IPS DF 6.9 (cell line): ENCODE measurements at regions not wholly inside any gene's neighbourhood (a gene's known extent, or its start where the extent isn't known, plus 50 kb on each side); places are given as distances from the start of the nearest gene placed in this dataset.

Experiments used
- DNase-seq: peaks from one replicate; pipeline ENCODE4 v3.0.0-alpha.2; 2013; ENCODE audit warnings: low read depth, low spot score
- H3K27ac ChIP-seq: one replicate; pipeline ENCODE4 v1.5.1; 2013; ENCODE audit warnings: low read length, control low read depth
- H3K27me3 ChIP-seq: 2 replicates; pipeline ENCODE4 v1.6.1; 2013; ENCODE audit warnings: mild to moderate bottlenecking, low read length; ENCODE audit not compliant: control insufficient read depth, insufficient read depth
- H3K36me3 ChIP-seq: 2 replicates; pipeline ENCODE4 v1.6.1; 2013; ENCODE audit warnings: low read length; ENCODE audit not compliant: control insufficient read depth, insufficient read depth
- H3K4me1 ChIP-seq: 2 replicates; pipeline ENCODE4 v1.6.1; 2013; ENCODE audit warnings: low read length; ENCODE audit not compliant: control insufficient read depth, insufficient read depth
- H3K4me3 ChIP-seq: 2 replicates; pipeline ENCODE4 v1.5.1; 2013; ENCODE audit warnings: mild to moderate bottlenecking, low read length
- H3K9me3 ChIP-seq: 2 replicates; pipeline ENCODE4 v1.6.1; 2013; ENCODE audit warnings: low read length, inconsistent platforms; ENCODE audit not compliant: control insufficient read depth, insufficient read depth
- WGBS: extraction: QIAGEN DNeasy Blood & Tissue Kit; methylation state at CpG from one replicate; pipeline ENCODE4 v1.1.7; 2013; ENCODE audit warnings: mixed read lengths, missing lambda C conversion rate; ENCODE audit not compliant: insufficient read length, insufficient coverage; 5-methylcytosine and 5-hydroxymethylcytosine counted together

- H3K27ac ChIP-seq: no peak overlapping the region
- no peaks in the 10 kb centered on the region for H3K4me1 ChIP-seq
- no peaks in the 10 kb centered on the region for H3K27me3 ChIP-seq
- no peak overlapping the region for H3K4me3 ChIP-seq
- no peaks in the 10 kb centered on the region for H3K36me3 ChIP-seq
- DNase-seq: no peak
- H3K9me3 ChIP-seq: no peaks in the 10 kb centered on the region
- no CpG with 5 or more reads among the region's 2 CpGs for WGBS
Observed at GRCh38 chr7:12970626-12971025, 283.2 kb downstream of the ARL4A start.

- WGBS: no CpG with 5 or more reads among the region's 5 CpGs
- Histone ChIP-seq H3K4me1 (no peaks in the 10 kb centered on the region), H3K36me3 (no peaks in the 10 kb centered on the region), H3K9me3 (no peaks in the 10 kb centered on the region), H3K27ac (no peak overlapping the region), H3K4me3 (no peak overlapping the region), H3K27me3 (no peaks in the 10 kb centered on the region)
- DNase-seq: no peak
Observed at GRCh38 chr7:12974451-12975166, 287.2 kb downstream of the ARL4A start.

- no peaks in the 10 kb centered on the region for H3K9me3 ChIP-seq
- no peak overlapping the region for H3K4me3 ChIP-seq
- no peaks in the 10 kb centered on the region for H3K27me3 ChIP-seq
- no peaks in the 10 kb centered on the region for H3K4me1 ChIP-seq
- H3K27ac ChIP-seq: no peak overlapping the region
- no peak for DNase-seq
- H3K36me3 ChIP-seq: no peaks in the 10 kb centered on the region
Observed at GRCh38 chr7:12975412-12975811, 288.0 kb downstream of the ARL4A start.

GRCh38 chr7:12979181-12979580 is 291.7 kb downstream of the ARL4A start:
- Histone ChIP-seq H3K4me1 (no peaks in the 10 kb centered on the region), H3K36me3 (no peaks in the 10 kb centered on the region), H3K27me3 (no peaks in the 10 kb centered on the region), H3K4me3 (no peak overlapping the region), H3K9me3 (no peaks in the 10 kb centered on the region), H3K27ac (no peak overlapping the region)
- 100% methylated on average over 1 of the region's 3 CpGs for WGBS
- DNase-seq: no peak

GRCh38 chr7:12982178-12982577 is 294.7 kb downstream of the ARL4A start:
- no peaks in the 10 kb centered on the region for H3K9me3 ChIP-seq
- peaks cover 4% of the 10 kb centered on the region; the same call in 1 of the 2 replicates for H3K4me1 ChIP-seq
- H3K27ac ChIP-seq: no peak overlapping the region
- no peak for DNase-seq
- H3K4me3 ChIP-seq: no peak overlapping the region
- no peaks in the 10 kb centered on the region for H3K36me3 ChIP-seq
- H3K27me3 ChIP-seq: no peaks in the 10 kb centered on the region
- no CpG with 5 or more reads among the region's 1 CpG for WGBS

GRCh38 chr7:12984117-12984516 is 296.7 kb downstream of the ARL4A start:
- no CpG with 5 or more reads among the region's 4 CpGs for WGBS

GRCh38 chr7:12985228-12985627 is 297.8 kb downstream of the ARL4A start:
- Histone ChIP-seq H3K27ac (no peak overlapping the region), H3K4me1 (peaks cover 4% of the 10 kb centered on the region; the same call in 1 of the 2 replicates), H3K9me3 (no peaks in the 10 kb centered on the region), H3K4me3 (no peak overlapping the region), H3K36me3 (no peaks in the 10 kb centered on the region), H3K27me3 (no peaks in the 10 kb centered on the region)
- no CpG with 5 or more reads among the region's 1 CpG for WGBS
- DNase-seq: no peak

More at GRCh38 chr7:12984117-12984516, 296.7 kb downstream of the ARL4A start:
- H3K36me3 ChIP-seq: no peaks in the 10 kb centered on the region
- no peak for DNase-seq
- H3K4me3 ChIP-seq: no peak overlapping the region
- H3K27ac ChIP-seq: no peak overlapping the region
- H3K4me1 ChIP-seq: peaks cover 4% of the 10 kb centered on the region; the same call in 1 of the 2 replicates
- no peaks in the 10 kb centered on the region for H3K27me3 ChIP-seq
- H3K9me3 ChIP-seq: no peaks in the 10 kb centered on the region

- no peaks in the 10 kb centered on the region for H3K9me3 ChIP-seq
- H3K27me3 ChIP-seq: no peaks in the 10 kb centered on the region
- no peaks in the 10 kb centered on the region for H3K36me3 ChIP-seq
- DNase-seq: no peak
- WGBS: no CpG with 5 or more reads among the region's 2 CpGs
- no peak overlapping the region for H3K27ac ChIP-seq
- H3K4me1 ChIP-seq: peaks cover 4% of the 10 kb centered on the region; the same call in 1 of the 2 replicates
- no peak overlapping the region for H3K4me3 ChIP-seq
Observed at GRCh38 chr7:12985752-12986151, 298.3 kb downstream of the ARL4A start.

GRCh38 chr7:12987238-12987637 is 299.8 kb downstream of the ARL4A start:
- no peak for DNase-seq
- Histone ChIP-seq H3K27me3 (no peaks in the 10 kb centered on the region), H3K9me3 (no peaks in the 10 kb centered on the region), H3K4me3 (no peak overlapping the region), H3K4me1 (peaks cover 4% of the 10 kb centered on the region; the same call in 1 of the 2 replicates), H3K36me3 (no peaks in the 10 kb centered on the region), H3K27ac (no peak overlapping the region)

GRCh38 chr7:12990440-12990839 is 303.0 kb downstream of the ARL4A start:
- WGBS: no CpG with 5 or more reads among the region's 4 CpGs
- Histone ChIP-seq H3K4me3 (no peak overlapping the region), H3K36me3 (no peaks in the 10 kb centered on the region), H3K27me3 (no peaks in the 10 kb centered on the region), H3K27ac (no peak overlapping the region), H3K9me3 (no peaks in the 10 kb centered on the region), H3K4me1 (no peaks in the 10 kb centered on the region)
- DNase-seq: no peak

- Histone ChIP-seq H3K4me3 (no peak overlapping the region), H3K4me1 (no peaks in the 10 kb centered on the region), H3K36me3 (no peaks in the 10 kb centered on the region), H3K9me3 (no peaks in the 10 kb centered on the region), H3K27ac (no peak overlapping the region), H3K27me3 (no peaks in the 10 kb centered on the region)
- no peak for DNase-seq
Observed at GRCh38 chr7:12993025-12993424, 305.6 kb downstream of the ARL4A start.
